Stomach (tissue), 4 donors: ENCODE measurements at regions not wholly inside any gene's neighbourhood (a gene's known extent, or its start where the extent isn't known, plus 50 kb on each side); places are given as distances from the start of the nearest gene placed in this dataset.

Source experiments
- CTCF ChIP-seq, 7 experiments: fragments of 450-650 bp in 4 of 7; fragments of 200-600 bp in 3 of 7; sonication (generic) in 3 of 7; IDR thresholded peaks; one replicate each; pipeline ENCODE4 v1.5.1; 2016 to 2019; ENCODE audit warnings: antibody characterized with exemption in 7 of 7, control low read depth in 2 of 7, mild to moderate bottlenecking in 1 of 7
- EP300 ChIP-seq: sonication (generic); formaldehyde crosslinking; IDR thresholded peaks from one replicate; pipeline ENCODE4 v1.6.1; 2017; ENCODE audit warnings: antibody characterized with exemption

GRCh38 chr12:124445826-124446225 is 121.6 kb downstream of the NCOR2 start:
- TF ChIP-seq CTCF (IDR thresholded peaks at IDR 0.05): no peak
- TF ChIP-seq EP300: no peak
